OCI-LY3 (cell line): ENCODE measurements at regions not wholly inside any gene's neighbourhood (a gene's known extent, or its start where the extent isn't known, plus 50 kb on each side); places are given as distances from the start of the nearest gene placed in this dataset.

Experiments used
- EZH2phosphoT487 ChIP-seq: fragments of 200-600 bp; shearing (Covaris generic); IDR thresholded peaks from 2 replicates; pipeline ENCODE4 v1.6.1; 2018; ENCODE audit warnings: antibody characterized with exemption, mixed run types, low read depth
- TF ChIP-seq, protein P1 (sequence below): fragments of 200-600, 300-600 bp; sonication (generic); IDR thresholded peaks from 2 replicates; pipeline ENCODE4 v1.5.1; 2014; ENCODE audit warnings: antibody characterized with exemption, low read length, low read depth

GRCh38 chr3:66907136-66907535 is 91.0 kb upstream of the KBTBD8 start:
- TF ChIP-seq, protein P1, sequence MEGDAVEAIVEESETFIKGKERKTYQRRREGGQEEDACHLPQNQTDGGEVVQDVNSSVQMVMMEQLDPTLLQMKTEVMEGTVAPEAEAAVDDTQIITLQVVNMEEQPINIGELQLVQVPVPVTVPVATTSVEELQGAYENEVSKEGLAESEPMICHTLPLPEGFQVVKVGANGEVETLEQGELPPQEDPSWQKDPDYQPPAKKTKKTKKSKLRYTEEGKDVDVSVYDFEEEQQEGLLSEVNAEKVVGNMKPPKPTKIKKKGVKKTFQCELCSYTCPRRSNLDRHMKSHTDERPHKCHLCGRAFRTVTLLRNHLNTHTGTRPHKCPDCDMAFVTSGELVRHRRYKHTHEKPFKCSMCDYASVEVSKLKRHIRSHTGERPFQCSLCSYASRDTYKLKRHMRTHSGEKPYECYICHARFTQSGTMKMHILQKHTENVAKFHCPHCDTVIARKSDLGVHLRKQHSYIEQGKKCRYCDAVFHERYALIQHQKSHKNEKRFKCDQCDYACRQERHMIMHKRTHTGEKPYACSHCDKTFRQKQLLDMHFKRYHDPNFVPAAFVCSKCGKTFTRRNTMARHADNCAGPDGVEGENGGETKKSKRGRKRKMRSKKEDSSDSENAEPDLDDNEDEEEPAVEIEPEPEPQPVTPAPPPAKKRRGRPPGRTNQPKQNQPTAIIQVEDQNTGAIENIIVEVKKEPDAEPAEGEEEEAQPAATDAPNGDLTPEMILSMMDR, result no peak
- no peak for TF ChIP-seq EZH2phosphoT487
